ENCODE measurements at regions not wholly inside any gene's neighbourhood (a gene's known extent, or its start where the extent isn't known, plus 50 kb on each side); places are given as distances from the start of the nearest gene placed in this dataset.
"Not testable (repeated sequence)": the region's sequence is repeated elsewhere in the genome, so short reads cannot be mapped to it uniquely, and the experiment has no call there.

DNA sequence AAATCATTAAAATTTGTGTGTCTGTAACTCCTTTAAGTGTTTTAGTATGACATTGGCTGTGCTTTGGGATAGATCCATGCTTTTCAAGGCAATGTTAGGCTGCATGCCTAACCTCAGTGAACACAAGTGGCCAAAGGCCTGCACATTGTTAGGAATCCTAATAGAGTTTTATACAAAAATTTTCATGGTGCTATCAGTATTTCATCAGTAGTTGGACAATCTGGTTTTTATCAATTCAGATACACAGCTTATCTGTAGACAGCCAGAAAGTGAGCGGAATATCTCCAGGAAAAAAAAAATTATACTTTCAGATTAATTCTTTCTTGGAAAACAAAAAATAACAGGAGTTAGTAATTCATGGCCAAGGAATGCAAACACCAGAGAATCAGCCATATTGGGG, 324.0 kb upstream of the PDE3A start:
- DNase-seq (ENCODE audit: low spot score) = no peak

DNA sequence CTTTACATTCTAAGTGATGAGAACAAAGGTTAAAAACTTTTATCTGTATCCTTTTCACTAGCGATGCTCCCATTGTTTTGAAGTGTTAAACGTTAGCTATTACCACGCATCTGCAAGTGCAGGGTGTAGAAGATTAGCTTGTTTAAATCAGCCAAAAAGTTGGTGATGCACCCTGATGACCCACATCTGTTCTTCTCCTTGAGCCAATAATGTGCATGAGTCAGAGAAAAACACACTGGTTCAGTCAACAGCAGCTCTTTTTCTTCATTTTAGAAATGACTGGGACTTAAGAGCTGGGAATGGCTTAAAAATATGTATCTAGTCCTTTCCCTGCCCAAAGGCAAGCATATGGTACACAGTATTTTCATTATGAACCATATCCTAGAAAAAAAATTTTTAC, 323.5 kb upstream of the PDE3A start:
- DNase-seq (ENCODE audit: low spot score) = no peak

DNA sequence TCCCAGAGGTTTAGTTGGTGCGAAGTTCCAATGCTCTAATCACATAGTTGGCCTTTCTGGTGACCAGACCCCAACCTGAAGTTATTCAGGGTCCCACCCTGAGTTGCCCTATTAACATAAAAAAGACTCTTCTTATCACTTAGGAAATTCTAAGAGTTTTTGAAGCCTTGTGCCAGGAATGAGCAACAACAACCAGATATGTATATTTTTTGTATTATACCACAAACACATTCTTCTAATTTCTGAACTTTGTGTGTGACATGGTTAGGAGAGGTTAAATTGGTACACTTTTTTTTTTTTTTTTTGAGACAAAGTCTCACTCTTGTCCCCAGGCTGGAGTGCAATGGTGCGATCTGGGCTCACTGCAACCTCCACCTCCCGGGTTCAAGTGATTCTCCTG, 320.4 kb upstream of the PDE3A start:
- no peak for DNase-seq (ENCODE audit: low spot score)

DNA sequence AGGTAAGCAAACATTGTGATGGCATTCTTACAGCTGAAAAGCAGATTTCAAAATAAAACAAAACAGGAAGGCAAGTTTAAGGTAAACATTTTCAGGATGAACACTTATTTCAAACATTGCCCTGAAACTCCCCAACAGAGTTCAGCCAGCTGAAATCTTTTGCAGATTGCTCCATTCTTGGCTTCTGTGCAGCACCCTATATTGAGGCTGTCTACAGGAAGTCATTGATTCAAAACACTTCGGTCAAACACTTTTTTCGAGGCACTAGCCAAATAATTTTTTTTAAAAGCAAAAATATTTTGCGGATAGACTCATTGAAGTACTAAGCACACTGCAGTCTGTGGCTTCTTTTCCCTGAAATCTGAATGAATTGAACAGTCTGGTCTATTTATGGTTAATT, 318.1 kb upstream of the PDE3A start:
- no peak for DNase-seq (ENCODE audit: low spot score)

DNA sequence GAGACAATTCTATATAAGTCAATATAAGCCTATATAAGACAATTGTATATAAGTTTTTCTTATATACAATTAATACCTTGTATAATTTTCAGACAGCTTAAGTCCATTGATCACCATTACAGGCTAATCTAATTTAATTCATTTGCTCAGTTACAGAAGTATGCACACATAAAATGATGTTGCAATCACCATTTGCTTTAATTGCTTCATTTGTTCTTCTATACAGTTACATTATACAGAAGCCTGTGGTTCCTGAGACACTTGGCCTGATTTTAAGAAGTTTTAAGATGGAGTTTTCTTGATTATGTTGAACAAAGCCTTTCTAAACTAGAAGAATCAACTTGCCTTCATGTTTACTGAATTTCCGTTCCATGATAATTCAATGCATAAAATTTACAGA, 314.6 kb upstream of the PDE3A start:
- no peak for DNase-seq (ENCODE audit: low spot score)

DNA sequence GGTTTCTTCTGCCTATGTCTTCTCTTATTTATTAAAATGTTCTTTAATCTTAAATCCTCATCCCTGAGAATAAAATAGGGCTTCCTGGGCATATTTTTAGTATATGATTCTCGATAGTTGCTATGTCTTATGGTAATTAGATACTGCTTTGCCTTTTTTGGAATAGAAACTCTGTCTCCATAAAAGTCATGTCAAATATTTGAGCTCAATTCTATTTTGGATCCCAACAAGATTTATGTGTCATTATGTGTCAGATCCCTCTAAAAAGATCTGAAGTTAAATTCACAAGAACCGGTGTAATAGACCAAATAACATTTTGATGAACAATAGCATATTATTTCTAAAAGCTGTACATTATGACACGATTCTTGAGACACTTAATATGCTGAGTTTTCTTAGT, 312.5 kb upstream of the PDE3A start:
- DNase-seq (ENCODE audit: low spot score) = no peak

DNA sequence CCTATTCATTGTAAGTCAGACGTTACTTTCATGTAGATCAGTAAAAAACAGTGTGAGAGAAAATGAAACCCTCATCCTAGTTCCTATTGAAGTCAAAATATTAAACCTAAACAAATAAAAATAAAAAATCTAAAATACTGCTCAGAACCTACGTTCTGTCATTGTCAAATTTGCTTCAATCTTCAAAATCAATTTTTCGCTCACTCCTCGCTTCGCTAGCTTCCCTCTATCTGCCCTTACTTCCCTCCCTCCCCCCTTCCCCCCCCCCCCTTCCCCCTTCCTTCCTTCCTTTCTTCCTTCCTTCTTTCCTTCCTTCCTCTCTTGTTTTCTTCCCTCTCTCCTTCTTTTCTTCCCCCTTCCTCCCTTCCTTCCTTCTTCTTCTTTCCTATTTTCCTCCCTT, 310.9 kb upstream of the PDE3A start:
- DNase-seq (ENCODE audit: low spot score) = no peak

DNA sequence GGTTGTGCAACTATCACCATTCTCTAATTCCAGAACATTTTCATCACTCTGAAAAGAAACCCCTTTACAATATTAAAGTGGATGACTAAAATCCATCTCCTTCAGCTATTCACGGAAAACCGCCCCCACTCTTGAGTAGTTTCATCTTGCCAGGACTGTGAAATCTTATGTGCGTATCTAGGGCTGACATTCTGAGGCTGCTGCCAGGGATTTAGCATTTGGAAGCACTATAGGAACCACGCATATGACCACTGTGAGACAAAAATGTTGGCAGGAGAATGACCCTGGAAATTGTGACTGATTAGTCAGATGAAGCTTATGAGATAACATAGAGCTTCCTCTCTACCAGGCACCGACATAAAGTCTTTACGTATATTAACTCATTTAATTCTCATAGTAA, 305.2 kb upstream of the PDE3A start:
- no peak for DNase-seq (ENCODE audit: low spot score)

DNA sequence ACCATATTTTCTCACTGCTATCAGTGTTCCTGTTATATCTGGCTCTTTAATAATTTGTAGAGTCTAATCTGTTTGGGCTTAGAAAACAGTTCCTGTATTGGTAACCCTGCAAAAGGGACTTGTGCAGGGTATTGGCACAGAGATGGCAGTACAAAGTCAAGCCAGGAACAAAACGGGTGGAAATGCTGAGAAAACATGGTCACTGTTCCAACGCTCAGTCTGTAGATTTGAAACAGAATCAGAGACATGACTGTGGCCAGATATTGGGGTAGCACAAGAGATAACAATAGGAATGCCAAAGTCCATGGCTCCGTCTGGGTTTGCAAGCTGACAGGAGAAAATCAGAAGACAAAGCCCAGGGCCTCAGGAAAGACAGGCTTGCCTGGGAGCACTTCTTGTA, 290.7 kb upstream of the PDE3A start:
- DNase-seq (ENCODE audit: low spot score) = no peak

DNA sequence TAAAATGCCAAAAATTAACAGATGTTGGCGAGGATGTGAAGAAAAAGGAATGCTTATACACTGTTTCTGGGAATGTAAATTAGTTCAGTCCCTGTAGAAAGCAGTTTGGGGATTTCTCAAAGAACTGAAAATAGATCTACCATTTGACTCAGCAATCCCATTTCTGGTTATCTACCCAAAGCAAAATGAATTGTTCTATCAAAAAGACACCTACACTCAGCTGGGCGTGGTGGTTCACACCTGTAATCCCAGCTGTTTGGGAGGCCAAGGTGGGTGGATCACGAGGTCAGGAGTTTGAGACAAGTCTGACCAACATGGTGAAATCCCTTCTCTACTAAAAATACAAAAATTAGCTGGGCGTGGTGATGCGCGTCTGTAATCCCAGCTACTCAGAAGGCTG, 279.3 kb upstream of the PDE3A start:
- DNase-seq (ENCODE audit: low spot score) = no peak

DNA sequence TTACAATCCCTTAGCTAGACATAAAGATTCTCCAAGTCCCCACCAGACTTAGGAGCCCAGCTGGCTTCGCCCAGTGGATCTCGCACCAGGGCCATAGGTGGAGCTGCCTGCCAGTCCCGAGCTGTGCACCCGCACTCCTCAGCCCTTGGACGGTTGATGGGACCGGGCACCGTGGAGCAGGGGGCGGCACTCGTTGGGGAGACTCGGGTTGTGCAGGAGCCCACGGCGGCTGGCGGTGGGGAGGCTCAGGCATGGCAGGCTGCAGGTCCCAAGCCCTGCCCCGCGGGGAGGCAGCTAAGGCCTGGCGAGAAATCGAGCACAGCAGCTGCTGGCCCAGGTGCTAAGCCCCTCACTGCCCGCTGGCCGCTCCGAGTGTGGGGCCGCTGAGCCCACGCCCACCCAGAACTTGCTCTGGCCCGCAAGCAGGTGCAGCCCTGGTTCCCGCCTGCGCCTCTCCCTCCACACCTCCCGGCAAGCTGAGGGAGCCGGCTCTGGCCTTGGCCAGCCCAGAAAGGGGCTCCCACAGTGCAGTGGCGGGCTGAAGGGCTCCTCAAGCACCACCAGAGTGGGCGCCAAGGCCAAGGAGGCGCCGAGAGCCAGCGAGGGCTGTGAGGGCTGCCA, 275.0 kb upstream of the PDE3A start:
- not testable (repeated sequence) for DNase-seq (ENCODE audit: low spot score)

DNA sequence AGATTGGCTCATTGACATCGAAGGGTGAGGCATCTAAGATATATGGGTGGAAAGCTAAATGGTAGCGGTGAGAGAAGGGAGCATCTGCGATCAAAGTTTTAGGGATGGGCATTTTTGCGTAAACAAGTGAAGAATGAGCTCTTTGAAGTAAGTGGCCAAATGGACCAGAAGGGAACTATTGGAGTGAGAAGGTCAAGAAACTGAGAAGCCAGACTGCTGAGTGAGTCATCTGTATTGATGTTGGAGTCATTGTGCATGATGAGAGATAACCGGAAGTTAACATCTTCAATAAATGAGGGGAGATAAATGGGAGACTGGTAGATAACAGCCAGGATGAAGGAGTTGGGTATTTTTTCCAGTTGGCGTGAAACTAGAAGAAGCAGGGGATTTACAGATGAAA, 271.9 kb upstream of the PDE3A start:
- DNase-seq (ENCODE audit: low spot score) = no peak

DNA sequence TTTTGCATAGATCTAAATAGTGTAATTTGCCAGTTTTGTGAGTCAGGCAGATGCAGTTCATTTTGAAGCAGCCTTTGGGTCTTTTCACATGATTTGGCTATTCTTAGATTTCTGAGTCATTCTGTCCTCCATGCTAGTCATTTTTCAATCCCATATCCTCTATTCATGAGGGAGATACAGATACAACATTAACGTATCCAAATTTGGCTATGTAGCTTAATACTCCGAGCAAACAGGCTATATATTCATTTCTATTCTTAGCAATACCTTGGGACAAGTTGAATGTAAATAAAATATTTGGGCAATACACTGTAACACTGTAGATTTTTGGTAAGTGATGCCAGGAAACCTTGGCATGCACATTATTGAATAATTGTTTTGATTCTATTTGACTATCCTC, 270.7 kb upstream of the PDE3A start:
- DNase-seq (ENCODE audit: low spot score) = no peak

DNA sequence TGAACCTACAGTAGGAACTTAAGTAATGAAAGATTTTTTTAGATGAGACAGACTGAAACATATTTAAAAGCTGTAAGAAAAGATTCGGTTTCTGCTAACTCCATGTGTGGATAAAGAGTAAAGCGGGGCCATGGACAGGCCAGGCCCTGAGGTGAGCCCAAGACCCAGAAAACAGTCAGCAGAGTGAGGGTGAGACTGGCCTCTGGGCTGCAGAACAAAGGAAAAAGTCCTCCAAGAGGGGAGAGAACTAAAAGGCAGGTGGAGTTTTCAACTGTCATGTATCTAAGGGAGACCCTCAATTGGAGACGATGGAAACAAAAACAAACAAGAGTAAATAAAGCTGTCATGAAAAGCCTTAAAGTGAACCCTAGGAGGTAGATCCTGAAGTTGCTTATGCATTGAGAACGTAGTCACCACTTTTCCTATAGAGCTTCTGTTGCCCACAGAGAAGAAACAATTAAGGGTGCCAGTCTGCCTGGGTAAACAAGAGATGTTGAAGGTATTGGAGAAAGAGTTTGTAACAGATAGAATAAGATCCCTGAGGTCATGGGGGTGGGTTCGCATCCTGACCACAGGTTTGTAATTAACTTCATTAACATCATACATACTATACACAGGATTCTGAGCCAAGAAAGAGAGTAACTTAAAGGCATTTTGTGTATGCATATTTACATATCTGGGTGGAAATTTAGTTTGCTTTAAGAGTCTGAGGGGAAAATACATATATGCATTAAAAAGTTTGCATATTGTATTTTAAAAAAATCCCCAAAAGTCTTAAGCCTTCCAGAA, 268.7 kb upstream of the PDE3A start:
- DNase-seq (ENCODE audit: low spot score) = no peak

DNA sequence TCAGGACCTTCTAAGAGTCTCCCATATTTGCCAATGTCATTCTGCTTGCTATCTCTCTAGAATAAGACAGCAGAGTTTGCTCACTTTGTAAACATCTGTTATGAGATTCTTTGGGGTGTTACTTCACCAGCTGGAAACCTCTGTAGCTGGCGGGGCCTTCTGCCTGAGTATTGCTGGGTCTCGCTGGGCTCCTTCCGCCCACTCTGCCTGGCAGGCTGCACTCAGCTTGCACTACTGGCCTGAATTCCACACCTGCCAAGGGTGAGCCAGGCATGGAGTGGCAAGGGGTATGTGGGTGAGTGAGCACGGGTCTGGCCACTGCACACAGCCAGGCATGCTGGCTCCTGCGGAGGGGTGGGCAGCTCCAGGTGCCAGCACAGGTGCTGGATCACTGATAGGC, 267.3 kb upstream of the PDE3A start:
- no peak for DNase-seq (ENCODE audit: low spot score)

DNA sequence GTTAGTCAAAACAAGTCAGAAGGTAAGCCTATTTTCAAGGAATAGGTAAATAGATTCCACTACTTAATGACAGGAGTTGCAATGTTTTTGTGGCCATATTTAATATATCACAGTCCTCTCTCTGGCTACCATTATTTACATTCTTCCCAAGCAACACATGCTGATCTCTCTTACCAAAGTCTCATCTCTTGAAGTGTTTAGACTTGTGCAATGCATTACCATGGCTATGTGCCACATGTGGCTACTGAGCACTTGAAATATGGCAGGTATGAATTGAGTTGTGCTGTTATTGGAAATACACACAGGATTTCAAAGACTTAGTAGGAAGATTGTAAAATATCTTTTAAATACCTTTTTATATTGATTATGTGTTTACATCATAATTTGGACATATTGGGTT, 262.4 kb upstream of the PDE3A start:
- no peak for DNase-seq (ENCODE audit: low spot score)

DNA sequence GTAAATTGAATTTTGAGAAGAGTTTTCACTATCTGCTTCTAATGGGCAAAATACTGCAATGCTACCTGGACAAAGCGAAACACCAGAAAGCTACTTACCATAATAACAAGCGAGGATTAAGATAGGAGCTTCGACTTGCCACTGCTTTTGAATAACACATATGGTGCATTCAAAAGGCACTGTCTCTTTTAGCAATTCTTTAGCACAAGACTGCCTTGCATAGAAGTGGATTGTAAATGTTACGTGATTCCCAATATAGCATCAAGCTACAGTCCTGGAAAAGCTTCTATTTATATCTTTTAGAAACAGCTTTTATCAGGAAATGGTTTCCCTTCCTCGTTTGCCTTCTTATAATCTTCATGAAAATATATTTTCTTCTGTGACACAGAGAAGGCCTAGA, 258.7 kb upstream of the PDE3A start:
- DNase-seq (ENCODE audit: low spot score) = no peak

DNA sequence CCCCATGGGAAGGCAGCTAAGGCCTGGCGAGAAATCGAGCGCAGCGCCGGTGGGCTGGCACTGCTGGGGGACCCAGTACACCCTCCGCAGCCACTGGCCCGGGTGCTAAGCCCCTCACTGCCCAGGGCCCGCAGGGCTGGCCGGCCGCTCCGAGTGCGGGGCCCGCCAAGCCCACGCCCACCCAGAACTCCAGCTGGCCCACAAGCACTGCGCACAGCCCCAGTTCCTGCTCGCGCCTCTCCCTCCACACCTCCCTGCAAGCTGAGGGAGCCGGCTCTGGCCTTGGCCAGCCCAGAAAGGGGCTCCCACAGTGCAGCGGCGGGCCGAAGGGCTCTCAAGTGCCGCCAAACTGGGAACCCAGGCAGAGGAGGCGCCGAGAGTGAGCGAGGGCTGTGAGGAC, 253.0 kb upstream of the PDE3A start:
- not testable (repeated sequence) for DNase-seq (ENCODE audit: low spot score)

DNA sequence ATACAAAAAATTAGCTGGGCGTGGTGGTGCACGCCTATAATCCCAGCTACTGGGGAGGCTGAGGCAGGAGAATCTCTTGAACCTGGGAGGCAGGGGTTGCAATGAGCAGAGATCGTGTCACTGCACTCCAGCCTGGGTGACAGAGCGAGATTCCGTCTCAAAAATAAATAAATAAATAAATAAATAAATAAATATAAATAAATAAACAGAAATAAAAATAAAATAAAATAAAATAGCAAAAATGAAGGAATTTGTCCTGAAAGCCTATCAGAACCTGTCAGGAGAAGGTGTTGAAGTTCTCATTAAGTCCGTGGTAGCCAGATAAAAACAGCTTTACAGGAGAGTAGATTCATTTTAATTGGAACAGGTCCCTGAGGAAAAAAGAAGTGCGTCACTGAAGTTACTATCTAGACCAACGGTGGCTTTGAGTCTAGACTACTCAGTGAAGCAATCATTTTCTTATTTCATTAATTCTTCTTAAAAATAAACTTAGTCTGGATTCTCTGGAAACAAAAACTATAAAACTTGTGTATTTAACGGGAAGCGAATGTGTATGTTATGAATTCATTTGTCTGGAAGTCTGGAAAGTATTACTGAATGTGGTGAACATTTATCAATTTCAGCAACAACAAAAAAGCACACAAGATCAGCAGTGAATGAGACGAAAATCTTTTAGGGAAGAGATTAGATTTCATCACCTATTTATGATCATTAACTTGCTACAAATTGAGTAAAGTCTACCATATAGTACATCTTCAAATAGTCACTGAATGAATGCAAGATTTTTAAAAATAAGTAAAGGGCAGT, 248.5 kb upstream of the PDE3A start:
- DNase-seq (ENCODE audit: low spot score) = no peak

DNA sequence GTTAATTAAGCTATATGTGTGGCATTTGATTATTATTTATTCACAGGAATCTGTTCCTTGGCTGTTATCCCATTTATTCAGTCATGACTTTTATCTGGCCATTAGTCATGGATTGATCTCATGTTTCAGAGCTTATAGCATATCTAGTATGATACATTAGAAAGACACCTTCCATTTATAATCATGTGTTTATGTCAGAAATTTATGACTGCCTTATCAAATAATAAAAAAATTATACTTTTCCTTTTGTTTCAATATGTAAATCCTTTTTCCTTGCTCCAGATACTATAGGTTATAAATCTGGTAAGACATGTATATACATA, 248.0 kb upstream of the PDE3A start:
- no peak for DNase-seq (ENCODE audit: low spot score)

DNA sequence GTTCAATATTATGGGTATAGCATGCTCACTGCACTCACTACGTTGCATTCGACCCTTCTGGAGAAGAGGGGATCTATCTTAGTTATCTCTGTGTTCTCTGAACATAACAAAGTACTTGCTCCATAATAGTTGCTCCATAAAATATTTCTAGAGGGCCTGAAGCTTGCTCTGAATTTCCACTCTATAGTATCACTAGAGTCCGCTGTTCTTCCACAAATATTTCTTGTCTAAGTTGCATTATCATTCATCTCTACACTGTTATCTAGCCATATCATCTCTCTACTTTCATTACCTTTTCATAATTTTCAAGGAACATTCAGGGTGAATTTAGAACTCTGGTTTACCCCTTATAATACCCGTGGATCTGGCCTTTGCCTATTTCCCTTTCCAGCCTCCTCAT, 246.1 kb upstream of the PDE3A start:
- no peak for DNase-seq (ENCODE audit: low spot score)

DNA sequence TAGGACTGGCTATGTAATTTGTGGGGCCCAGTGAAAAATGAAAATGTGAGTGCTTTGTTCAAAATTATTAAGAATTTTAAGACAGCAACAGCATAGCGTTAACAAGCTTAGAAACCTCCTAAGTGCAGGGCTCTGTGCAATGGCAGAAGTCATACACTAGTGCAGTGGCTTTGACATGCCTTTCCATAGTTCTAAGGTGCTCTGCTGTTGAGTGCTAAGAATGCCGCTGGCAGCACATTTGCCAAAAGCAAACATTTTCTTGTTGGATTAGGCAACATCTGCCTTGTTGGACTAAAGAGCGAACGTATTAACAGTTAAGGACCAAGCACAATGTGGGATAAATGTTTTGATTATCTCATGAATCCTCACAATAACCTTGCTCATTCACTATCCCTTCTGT, 244.9 kb upstream of the PDE3A start:
- DNase-seq (ENCODE audit: low spot score) = no peak

DNA sequence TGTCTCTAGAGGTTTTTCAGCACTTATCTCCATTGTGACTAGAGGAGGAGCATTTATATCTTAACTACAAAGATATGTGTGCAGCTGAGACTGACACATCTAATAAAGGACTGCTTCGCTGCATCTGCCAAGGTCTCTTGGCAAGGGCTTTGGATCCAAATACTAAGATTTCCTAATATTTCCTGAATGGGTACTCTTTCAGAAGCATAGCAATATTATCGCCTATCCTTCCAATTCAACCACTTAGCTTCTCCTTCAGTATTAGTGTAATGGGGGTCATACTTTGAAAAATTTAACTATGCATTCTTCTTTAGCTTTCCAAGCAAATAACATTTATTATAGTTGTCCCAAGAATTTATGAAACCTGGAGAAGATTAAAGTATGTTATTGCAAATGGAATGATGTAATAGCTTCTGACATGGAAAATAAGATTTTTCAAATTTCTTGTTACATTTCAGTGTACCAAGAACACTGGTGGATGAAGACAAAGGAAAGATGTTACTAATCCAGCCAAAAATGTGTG, 243.0 kb upstream of the PDE3A start:
- no peak for DNase-seq (ENCODE audit: low spot score)

Measured in LoVo (cell line).